Muscle layer of duodenum (tissue), 2 donors: ENCODE measurements at regions not wholly inside any gene's neighbourhood (a gene's known extent, or its start where the extent isn't known, plus 50 kb on each side); places are given as distances from the start of the nearest gene placed in this dataset.

Source experiments
- H3K27ac ChIP-seq: one replicate; pipeline ENCODE4 v1.7.0; 2013; ENCODE audit warnings: mild to moderate bottlenecking, low read length
- H3K27me3 ChIP-seq: one replicate; pipeline ENCODE4 v1.7.0; 2013; ENCODE audit warnings: low read depth, mild to moderate bottlenecking, control low read depth, low read length
- H3K36me3 ChIP-seq, 2 donors: one replicate each; pipeline ENCODE4 v1.7.0; 2013; ENCODE audit warnings: low read length in 2 of 2, control low read depth in 1 of 2, mild to moderate bottlenecking in 1 of 2; ENCODE audit not compliant: insufficient read depth in 2 of 2, control insufficient read depth in 1 of 2
- H3K4me1 ChIP-seq, 2 donors: one replicate each; pipeline ENCODE4 v1.7.0; 2013; ENCODE audit warnings: low read length in 2 of 2, mild to moderate bottlenecking in 2 of 2, control low read depth in 1 of 2, moderate library complexity in 1 of 2; ENCODE audit not compliant: insufficient read depth in 2 of 2, control insufficient read depth in 1 of 2
- H3K4me3 ChIP-seq, 2 donors: one replicate each; pipeline ENCODE4 v1.7.0; 2013; ENCODE audit warnings: low read length in 2 of 2, low read depth in 1 of 2, mild to moderate bottlenecking in 1 of 2
- H3K9me3 ChIP-seq, 2 donors: one replicate each; pipeline ENCODE4 v1.7.0; 2013; ENCODE audit warnings: low read length in 2 of 2, control low read depth in 1 of 2, mild to moderate bottlenecking in 1 of 2; ENCODE audit not compliant: control insufficient read depth in 1 of 2
- donor health status: healthy.

DNA sequence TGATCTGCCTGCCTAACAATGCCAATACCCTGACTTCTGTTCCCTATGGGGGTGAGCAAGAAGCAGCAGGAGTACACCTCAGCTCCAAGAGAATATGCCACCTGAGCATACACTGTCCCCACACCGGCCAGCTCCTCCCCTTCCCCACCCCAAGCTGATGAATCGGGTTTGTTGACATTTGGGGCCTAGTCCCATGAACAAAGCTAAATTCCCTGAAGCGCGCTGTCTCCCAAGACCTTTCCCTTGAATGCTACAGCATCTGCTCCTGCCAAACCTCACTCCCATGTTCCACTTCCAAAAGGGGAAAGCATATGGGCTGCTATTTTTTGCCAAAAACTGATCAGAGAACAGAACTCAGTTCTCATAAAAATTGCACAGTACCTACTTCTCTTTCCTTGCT lies 220.4 kb upstream of the CAMK1G start:
- Histone ChIP-seq H3K36me3 (no peaks in the 10 kb centered on the region), H3K9me3 (no peaks in the 10 kb centered on the region), H3K27ac (no peak overlapping the region), H3K27me3 (no peaks in the 10 kb centered on the region), H3K4me1 (no peaks in the 10 kb centered on the region), H3K4me3 (no peak overlapping the region)

DNA sequence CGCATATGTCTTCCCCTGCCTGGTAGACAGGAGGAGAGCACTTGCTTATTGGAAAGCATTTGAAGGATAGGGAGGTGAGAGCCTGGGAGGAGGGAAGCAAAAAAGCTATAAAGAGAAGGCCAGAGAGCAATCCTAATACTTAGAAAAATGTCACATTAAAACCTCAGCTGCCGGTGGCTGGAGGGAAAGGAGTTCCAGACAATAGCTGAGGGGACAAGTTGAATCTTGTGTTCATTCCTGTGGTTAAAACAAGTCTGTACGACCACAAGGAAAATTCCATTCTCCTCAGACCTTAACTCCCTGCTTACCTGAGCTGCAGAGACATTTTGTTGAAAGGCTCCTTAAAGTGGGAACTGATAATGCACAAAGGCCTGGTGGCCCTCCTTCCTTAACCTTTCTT lies 218.8 kb upstream of the CAMK1G start:
- Histone ChIP-seq H3K4me1 (no peaks in the 10 kb centered on the region), H3K36me3 (no peaks in the 10 kb centered on the region), H3K4me3 (no peak overlapping the region), H3K9me3 (no peaks in the 10 kb centered on the region), H3K27ac (no peak overlapping the region), H3K27me3 (no peaks in the 10 kb centered on the region)

DNA sequence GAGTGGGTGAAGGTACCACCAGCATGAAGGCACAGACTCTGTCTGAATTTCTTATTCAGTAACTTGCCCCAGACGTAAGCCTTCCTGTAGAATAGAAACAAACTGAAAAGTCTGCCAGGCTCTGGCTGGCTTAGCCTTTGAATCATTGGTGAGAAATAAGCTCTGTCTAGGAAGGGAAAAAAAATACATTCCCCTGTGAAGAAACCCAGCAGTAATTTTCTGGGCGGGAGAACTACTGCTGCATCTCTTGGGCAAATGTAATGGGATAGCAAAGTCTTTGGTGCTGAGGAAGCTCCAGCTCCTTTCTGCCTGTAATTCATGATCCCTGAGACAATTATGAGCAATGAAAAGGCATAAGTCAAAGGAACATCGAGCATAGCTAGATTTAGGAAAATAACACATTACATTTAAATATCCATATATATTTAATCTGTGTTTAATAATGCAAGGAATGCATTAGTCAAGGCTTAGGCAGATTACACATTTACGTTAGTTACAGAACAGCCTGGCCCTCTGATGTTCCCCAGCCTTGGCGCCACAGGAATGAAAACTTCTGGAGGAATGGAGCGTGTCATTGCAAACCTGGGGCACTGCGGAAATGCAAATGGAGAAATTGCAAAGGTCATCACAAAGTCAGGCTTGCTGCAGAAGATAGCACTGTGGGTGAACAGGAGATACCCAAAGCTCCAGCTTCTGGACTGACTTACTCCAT lies 216.3 kb upstream of the CAMK1G start:
- Histone ChIP-seq H3K4me3 (no peak overlapping the region), H3K27me3 (no peaks in the 10 kb centered on the region), H3K27ac (no peak overlapping the region), H3K4me1 (no peaks in the 10 kb centered on the region), H3K36me3 (no peaks in the 10 kb centered on the region), H3K9me3 (no peaks in the 10 kb centered on the region)

- Histone ChIP-seq H3K36me3 (no peaks in the 10 kb centered on the region), H3K27me3 (no peaks in the 10 kb centered on the region), H3K27ac (no peak overlapping the region), H3K9me3 (no peaks in the 10 kb centered on the region), H3K4me3 (no peak overlapping the region), H3K4me1 (no peaks in the 10 kb centered on the region)
Observed at GRCh38 chr1:209368864-209369598, 214.5 kb upstream of the CAMK1G start.

GRCh38 chr1:209370241-209370995 lies 213.1 kb upstream of the CAMK1G start:
- no peaks in the 10 kb centered on the region for H3K27me3 ChIP-seq
- H3K4me1 ChIP-seq = no peaks in the 10 kb centered on the region
- H3K36me3 ChIP-seq = no peaks in the 10 kb centered on the region

DNA sequence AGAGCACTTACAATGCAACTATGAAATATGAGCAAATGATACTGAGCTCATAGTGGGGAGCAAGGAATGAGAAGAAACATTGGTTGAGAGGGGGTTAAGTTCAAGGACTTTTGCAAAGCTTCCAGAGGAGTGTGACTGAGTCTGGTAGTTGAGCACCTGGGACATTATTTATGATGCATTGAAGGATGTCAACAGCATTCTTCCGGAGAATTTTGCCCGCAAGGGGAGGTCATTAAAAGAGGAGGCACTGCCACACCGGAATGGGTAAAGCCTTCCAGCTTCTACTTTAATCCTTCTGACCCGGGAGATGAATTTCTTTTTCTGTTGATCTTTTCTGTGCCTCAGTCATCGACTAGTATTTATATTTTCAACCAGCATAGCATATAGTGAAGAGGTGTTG lies 208.4 kb upstream of the CAMK1G start:
- no peak overlapping the region for H3K27ac ChIP-seq
- no peak overlapping the region for H3K4me3 ChIP-seq
- no peaks in the 10 kb centered on the region for H3K36me3 ChIP-seq
- no peaks in the 10 kb centered on the region for H3K27me3 ChIP-seq
- no peaks in the 10 kb centered on the region for H3K9me3 ChIP-seq
- no peaks in the 10 kb centered on the region for H3K4me1 ChIP-seq

More at GRCh38 chr1:209370241-209370995, 213.1 kb upstream of the CAMK1G start:
- Histone ChIP-seq H3K4me3 (no peak overlapping the region), H3K9me3 (no peaks in the 10 kb centered on the region), H3K27ac (no peak overlapping the region)

- Histone ChIP-seq H3K36me3 (no peaks in the 10 kb centered on the region), H3K4me1 (no peaks in the 10 kb centered on the region), H3K27me3 (no peaks in the 10 kb centered on the region), H3K4me3 (no peak overlapping the region), H3K27ac (no peak overlapping the region), H3K9me3 (no peaks in the 10 kb centered on the region)
Observed at GRCh38 chr1:209375671-209376365, 207.7 kb upstream of the CAMK1G start.

GRCh38 chr1:209376774-209377173 lies 206.7 kb upstream of the CAMK1G start:
- H3K9me3 ChIP-seq = no peaks in the 10 kb centered on the region
- H3K36me3 ChIP-seq = no peaks in the 10 kb centered on the region
- H3K27me3 ChIP-seq = no peaks in the 10 kb centered on the region
- no peaks in the 10 kb centered on the region for H3K4me1 ChIP-seq
- no peak overlapping the region for H3K27ac ChIP-seq
- H3K4me3 ChIP-seq = no peak overlapping the region

GRCh38 chr1:209377995-209378394 lies 205.5 kb upstream of the CAMK1G start:
- H3K27ac ChIP-seq = no peak overlapping the region
- no peaks in the 10 kb centered on the region for H3K9me3 ChIP-seq
- H3K4me3 ChIP-seq = no peak overlapping the region
- no peaks in the 10 kb centered on the region for H3K4me1 ChIP-seq
- no peaks in the 10 kb centered on the region for H3K27me3 ChIP-seq
- H3K36me3 ChIP-seq = no peaks in the 10 kb centered on the region

- Histone ChIP-seq H3K9me3 (no peaks in the 10 kb centered on the region), H3K36me3 (no peaks in the 10 kb centered on the region), H3K4me3 (no peak overlapping the region), H3K27me3 (no peaks in the 10 kb centered on the region), H3K4me1 (no peaks in the 10 kb centered on the region), H3K27ac (no peak overlapping the region)
Observed at GRCh38 chr1:209379280-209379679, 204.2 kb upstream of the CAMK1G start.

GRCh38 chr1:209380420-209380819 lies 203.1 kb upstream of the CAMK1G start:
- Histone ChIP-seq H3K4me3 (no peak overlapping the region), H3K4me1 (no peaks in the 10 kb centered on the region), H3K27me3 (no peaks in the 10 kb centered on the region), H3K9me3 (no peaks in the 10 kb centered on the region), H3K36me3 (no peaks in the 10 kb centered on the region), H3K27ac (no peak overlapping the region)
